ENCODE measurements at regions not wholly inside any gene's neighbourhood (a gene's known extent, or its start where the extent isn't known, plus 50 kb on each side); places are given as distances from the start of the nearest gene placed in this dataset.

GRCh38 chr20:4597215-4597614 is 89.0 kb upstream of the PRNP start:
- peaks cover 27% of the 10 kb centered on the region for H3K4me1 ChIP-seq (ENCODE audit: insufficient read depth, low read length)
- H3K36me3 ChIP-seq (ENCODE audit: insufficient read depth, low read length), result no peaks in the 10 kb centered on the region
- H3K27ac ChIP-seq (ENCODE audit: low read depth, low read length), result no peak overlapping the region
- no peak overlapping the region for H3K4me3 ChIP-seq (ENCODE audit: low read depth in 1 of 2, low read length in 2 of 2)
- no peaks in the 10 kb centered on the region for H3K9me3 ChIP-seq (ENCODE audit: low read length)
- H3K9ac ChIP-seq (ENCODE audit: low read length), result no peak overlapping the region
- H3K27me3 ChIP-seq (ENCODE audit: control insufficient read depth in 1 of 2, insufficient read depth in 2 of 2, low read length in 2 of 2), result no peaks in the 10 kb centered on the region

GRCh38 chr20:4593149-4593525 is 93.1 kb upstream of the PRNP start:
- H3K4me3 ChIP-seq (ENCODE audit: low read depth in 1 of 2, low read length in 2 of 2), result no peak overlapping the region
- no peak overlapping the region for H3K27ac ChIP-seq (ENCODE audit: low read depth, low read length)

GRCh38 chr20:4592316-4593148 is 93.7 kb upstream of the PRNP start:
- no peaks in the 10 kb centered on the region for H3K36me3 ChIP-seq (ENCODE audit: insufficient read depth, low read length)
- H3K4me1 ChIP-seq (ENCODE audit: insufficient read depth, low read length), result peaks cover 14% of the 10 kb centered on the region
- no peaks in the 10 kb centered on the region for H3K27me3 ChIP-seq (ENCODE audit: control insufficient read depth in 1 of 2, insufficient read depth in 2 of 2, low read length in 2 of 2)
- peak overlapping the region; percentile 33 to 56 for H3K4me3 ChIP-seq (ENCODE audit: low read depth in 1 of 2, low read length in 2 of 2)
- no peaks in the 10 kb centered on the region for H3K9me3 ChIP-seq (ENCODE audit: low read length)
- H3K27ac ChIP-seq (ENCODE audit: low read depth, low read length), result peak overlapping the region; percentile 12
- no peak overlapping the region for H3K9ac ChIP-seq (ENCODE audit: low read length)

More at GRCh38 chr20:4593149-4593525, 93.1 kb upstream of the PRNP start:
- Histone ChIP-seq H3K4me1 (ENCODE audit: insufficient read depth, low read length) (peaks cover 14% of the 10 kb centered on the region), H3K27me3 (ENCODE audit: control insufficient read depth in 1 of 2, insufficient read depth in 2 of 2, low read length in 2 of 2) (no peaks in the 10 kb centered on the region), H3K36me3 (ENCODE audit: insufficient read depth, low read length) (no peaks in the 10 kb centered on the region), H3K9ac (ENCODE audit: low read length) (no peak overlapping the region), H3K9me3 (ENCODE audit: low read length) (no peaks in the 10 kb centered on the region)

GRCh38 chr20:4591975-4592315 is 94.3 kb upstream of the PRNP start:
- no peaks in the 10 kb centered on the region for H3K9me3 ChIP-seq (ENCODE audit: low read length)
- peak overlapping the region in 1 of 2 donors; percentile 56 for H3K4me3 ChIP-seq (ENCODE audit: low read depth in 1 of 2, low read length in 2 of 2)
- H3K27ac ChIP-seq (ENCODE audit: low read depth, low read length), result no peak overlapping the region
- H3K36me3 ChIP-seq (ENCODE audit: insufficient read depth, low read length), result no peaks in the 10 kb centered on the region
- H3K9ac ChIP-seq (ENCODE audit: low read length), result no peak overlapping the region
- H3K4me1 ChIP-seq (ENCODE audit: insufficient read depth, low read length), result peaks cover 14% of the 10 kb centered on the region
- H3K27me3 ChIP-seq (ENCODE audit: control insufficient read depth in 1 of 2, insufficient read depth in 2 of 2, low read length in 2 of 2), result no peaks in the 10 kb centered on the region

- Histone ChIP-seq H3K9ac (ENCODE audit: low read length) (no peak overlapping the region), H3K4me3 (ENCODE audit: low read depth in 1 of 2, low read length in 2 of 2) (no peak overlapping the region), H3K27ac (ENCODE audit: low read depth, low read length) (no peak overlapping the region), H3K4me1 (ENCODE audit: insufficient read depth, low read length) (no peaks in the 10 kb centered on the region), H3K27me3 (ENCODE audit: control insufficient read depth in 1 of 2, insufficient read depth in 2 of 2, low read length in 2 of 2) (no peaks in the 10 kb centered on the region), H3K36me3 (ENCODE audit: insufficient read depth, low read length) (no peaks in the 10 kb centered on the region), H3K9me3 (ENCODE audit: low read length) (no peaks in the 10 kb centered on the region)
These were observed 100.5 kb upstream of the PRNP start for GRCh38 chr20:4585758-4586157.

GRCh38 chr20:4585104-4585753 is 101.0 kb upstream of the PRNP start:
- Histone ChIP-seq H3K9ac (ENCODE audit: low read length) (no peak overlapping the region), H3K27ac (ENCODE audit: low read depth, low read length) (no peak overlapping the region), H3K36me3 (ENCODE audit: insufficient read depth, low read length) (no peaks in the 10 kb centered on the region), H3K4me3 (ENCODE audit: low read depth in 1 of 2, low read length in 2 of 2) (no peak overlapping the region), H3K9me3 (ENCODE audit: low read length) (no peaks in the 10 kb centered on the region), H3K4me1 (ENCODE audit: insufficient read depth, low read length) (no peaks in the 10 kb centered on the region), H3K27me3 (ENCODE audit: control insufficient read depth in 1 of 2, insufficient read depth in 2 of 2, low read length in 2 of 2) (no peaks in the 10 kb centered on the region)

GRCh38 chr20:4584510-4584909 is 101.7 kb upstream of the PRNP start:
- Histone ChIP-seq H3K36me3 (ENCODE audit: insufficient read depth, low read length) (no peaks in the 10 kb centered on the region), H3K9me3 (ENCODE audit: low read length) (no peaks in the 10 kb centered on the region), H3K9ac (ENCODE audit: low read length) (no peak overlapping the region), H3K27ac (ENCODE audit: low read depth, low read length) (no peak overlapping the region), H3K4me1 (ENCODE audit: insufficient read depth, low read length) (no peaks in the 10 kb centered on the region), H3K27me3 (ENCODE audit: control insufficient read depth in 1 of 2, insufficient read depth in 2 of 2, low read length in 2 of 2) (no peaks in the 10 kb centered on the region), H3K4me3 (ENCODE audit: low read depth in 1 of 2, low read length in 2 of 2) (no peak overlapping the region)

GRCh38 chr20:4581838-4582237 is 104.4 kb upstream of the PRNP start:
- Histone ChIP-seq H3K9me3 (ENCODE audit: low read length) (no peaks in the 10 kb centered on the region), H3K9ac (ENCODE audit: low read length) (no peak overlapping the region), H3K4me1 (ENCODE audit: insufficient read depth, low read length) (no peaks in the 10 kb centered on the region), H3K36me3 (ENCODE audit: insufficient read depth, low read length) (no peaks in the 10 kb centered on the region), H3K27me3 (ENCODE audit: control insufficient read depth in 1 of 2, insufficient read depth in 2 of 2, low read length in 2 of 2) (no peaks in the 10 kb centered on the region), H3K27ac (ENCODE audit: low read depth, low read length) (no peak overlapping the region), H3K4me3 (ENCODE audit: low read depth in 1 of 2, low read length in 2 of 2) (no peak overlapping the region)

- Histone ChIP-seq H3K9me3 (ENCODE audit: low read length) (no peaks in the 10 kb centered on the region), H3K27me3 (ENCODE audit: control insufficient read depth in 1 of 2, insufficient read depth in 2 of 2, low read length in 2 of 2) (no peaks in the 10 kb centered on the region), H3K4me3 (ENCODE audit: low read depth in 1 of 2, low read length in 2 of 2) (no peak overlapping the region), H3K9ac (ENCODE audit: low read length) (no peak overlapping the region), H3K27ac (ENCODE audit: low read depth, low read length) (no peak overlapping the region), H3K4me1 (ENCODE audit: insufficient read depth, low read length) (peaks cover 3% of the 10 kb centered on the region), H3K36me3 (ENCODE audit: insufficient read depth, low read length) (no peaks in the 10 kb centered on the region)
These were observed 107.9 kb upstream of the PRNP start for GRCh38 chr20:4578375-4578774.

- no peaks in the 10 kb centered on the region for H3K36me3 ChIP-seq (ENCODE audit: insufficient read depth, low read length)
- peaks cover 8% of the 10 kb centered on the region for H3K4me1 ChIP-seq (ENCODE audit: insufficient read depth, low read length)
- H3K27me3 ChIP-seq (ENCODE audit: control insufficient read depth in 1 of 2, insufficient read depth in 2 of 2, low read length in 2 of 2), result no peaks in the 10 kb centered on the region
- H3K9ac ChIP-seq (ENCODE audit: low read length), result no peak overlapping the region
- H3K27ac ChIP-seq (ENCODE audit: low read depth, low read length), result peak overlapping the region; percentile 26
- no peaks in the 10 kb centered on the region for H3K9me3 ChIP-seq (ENCODE audit: low read length)
- no peak overlapping the region for H3K4me3 ChIP-seq (ENCODE audit: low read depth in 1 of 2, low read length in 2 of 2)
These were observed 111.9 kb upstream of the PRNP start for GRCh38 chr20:4574356-4574690.

- Histone ChIP-seq H3K4me1 (ENCODE audit: insufficient read depth, low read length) (peaks cover 8% of the 10 kb centered on the region), H3K4me3 (ENCODE audit: low read depth in 1 of 2, low read length in 2 of 2) (no peak overlapping the region), H3K9ac (ENCODE audit: low read length) (no peak overlapping the region), H3K27me3 (ENCODE audit: control insufficient read depth in 1 of 2, insufficient read depth in 2 of 2, low read length in 2 of 2) (no peaks in the 10 kb centered on the region), H3K9me3 (ENCODE audit: low read length) (no peaks in the 10 kb centered on the region), H3K27ac (ENCODE audit: low read depth, low read length) (peak overlapping the region; percentile 26), H3K36me3 (ENCODE audit: insufficient read depth, low read length) (no peaks in the 10 kb centered on the region)
These were observed 112.5 kb upstream of the PRNP start for GRCh38 chr20:4573564-4574355.
